Colon (tissue), 2 donors: ENCODE measurements at regions not wholly inside any gene's neighbourhood (a gene's known extent, or its start where the extent isn't known, plus 50 kb on each side); places are given as distances from the start of the nearest gene placed in this dataset.
A peak's percentile ranks its signal among the peaks of the same experiment; 100 is the strongest.

Experiments used
- FAIRE-seq: peaks from 2 replicates; lab custom pipeline; 2012; peaks lifted over from hg19 to GRCh38; lab: Jason Lieb, UNC
- donor health status: control.
- donor health status: control.

DNA sequence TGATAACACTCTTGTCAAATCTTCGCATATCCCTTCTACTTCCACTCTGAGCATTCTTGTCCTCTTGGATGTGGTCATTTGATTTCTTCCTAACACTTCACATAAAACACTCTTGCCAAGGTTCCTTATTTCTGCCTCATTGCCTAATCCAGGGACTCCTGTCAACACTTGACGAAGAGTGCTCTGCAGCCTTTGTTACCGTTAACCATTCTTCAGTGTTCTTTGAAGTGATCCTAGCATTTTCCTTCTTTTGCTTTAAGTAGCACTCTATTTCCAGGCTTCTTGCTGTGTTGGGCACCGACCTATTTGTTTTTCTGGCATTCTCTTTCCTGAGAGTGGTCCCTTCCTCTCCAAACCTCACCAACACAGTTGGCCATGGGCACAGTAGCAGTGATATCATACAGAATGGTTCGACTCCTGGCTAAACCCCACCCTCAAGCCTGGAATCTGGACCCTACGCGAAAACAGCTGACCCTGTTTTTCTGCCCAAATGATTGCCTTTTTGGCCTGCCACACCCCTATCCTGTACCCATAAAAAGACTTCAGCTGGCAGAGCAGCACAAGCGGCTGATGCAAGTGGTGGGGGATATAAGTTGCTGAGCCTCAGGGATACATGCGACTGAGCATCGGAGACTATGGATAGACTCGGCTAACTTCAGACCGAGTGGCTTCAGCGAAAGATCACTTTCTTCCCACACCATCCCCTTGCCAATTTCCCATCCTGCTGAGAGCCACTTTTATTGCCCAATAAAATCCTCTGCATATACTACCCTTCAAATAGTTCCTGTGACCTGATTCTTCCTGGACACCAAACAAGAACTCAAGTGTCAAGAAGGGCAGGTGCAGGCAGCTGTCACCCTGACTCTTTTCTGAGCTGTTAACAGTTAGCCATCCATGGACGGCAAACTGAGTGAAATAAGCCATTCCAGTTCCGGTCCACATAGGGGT is 820.6 kb downstream of the CCSER2 start:
- FAIRE-seq = no peak

DNA sequence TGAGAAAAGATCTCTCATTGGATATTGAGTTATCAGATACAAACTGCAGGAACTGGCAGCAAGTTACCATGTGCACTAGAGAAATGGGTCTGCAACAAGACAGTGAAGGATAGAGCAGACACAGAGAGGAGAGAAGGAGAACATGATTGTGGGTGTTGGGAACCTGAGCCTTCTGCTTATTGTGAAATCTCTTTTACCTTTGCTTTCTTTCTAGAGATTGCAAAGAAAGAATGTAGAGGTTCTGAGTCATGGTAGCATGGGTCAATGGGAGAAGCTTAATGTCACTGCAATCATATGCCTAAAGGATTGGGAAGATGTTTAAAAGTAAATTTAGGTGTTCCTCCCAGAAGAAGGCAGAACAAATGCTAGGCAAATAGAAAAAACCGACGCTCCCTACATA is 821.4 kb downstream of the CCSER2 start:
- no peak for FAIRE-seq

DNA sequence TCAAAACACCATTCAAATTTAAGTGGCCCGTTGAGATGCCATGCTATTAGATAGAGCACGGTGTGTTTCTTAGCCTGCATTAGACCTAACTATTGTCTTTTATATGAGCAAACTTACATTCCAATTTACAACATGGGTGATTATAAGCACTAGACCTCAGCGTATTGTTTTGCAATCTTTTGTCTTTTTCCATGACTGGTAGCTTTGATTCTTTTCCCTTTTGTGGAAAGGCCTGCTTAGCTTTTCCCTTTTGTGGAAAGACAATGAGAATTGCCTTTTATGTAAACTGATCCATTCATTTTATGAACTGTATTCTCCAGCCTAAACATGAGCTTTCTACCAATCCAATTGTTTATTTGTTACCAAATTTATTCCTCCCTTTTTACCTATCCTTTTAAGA is 823.1 kb downstream of the CCSER2 start:
- no peak for FAIRE-seq

DNA sequence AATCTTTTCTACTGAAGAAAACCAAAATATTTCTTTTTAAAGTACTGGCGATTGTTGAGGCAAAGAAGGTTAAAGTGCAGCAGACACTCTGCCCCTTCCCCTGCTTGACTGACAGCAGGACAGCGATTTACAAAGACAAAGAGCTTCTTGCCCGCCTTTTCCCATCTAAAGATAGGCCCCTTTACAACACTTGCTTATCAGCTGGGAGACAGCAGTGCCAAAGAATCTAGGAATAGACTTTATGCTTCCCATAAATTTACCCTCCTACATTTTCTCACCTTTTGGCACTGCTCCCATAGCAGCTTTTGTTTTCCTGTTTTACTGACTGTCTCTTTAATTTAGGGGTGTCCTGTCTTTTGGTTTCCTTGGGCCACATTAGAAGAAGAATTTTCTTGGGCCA is 824.1 kb downstream of the CCSER2 start:
- no peak for FAIRE-seq

DNA sequence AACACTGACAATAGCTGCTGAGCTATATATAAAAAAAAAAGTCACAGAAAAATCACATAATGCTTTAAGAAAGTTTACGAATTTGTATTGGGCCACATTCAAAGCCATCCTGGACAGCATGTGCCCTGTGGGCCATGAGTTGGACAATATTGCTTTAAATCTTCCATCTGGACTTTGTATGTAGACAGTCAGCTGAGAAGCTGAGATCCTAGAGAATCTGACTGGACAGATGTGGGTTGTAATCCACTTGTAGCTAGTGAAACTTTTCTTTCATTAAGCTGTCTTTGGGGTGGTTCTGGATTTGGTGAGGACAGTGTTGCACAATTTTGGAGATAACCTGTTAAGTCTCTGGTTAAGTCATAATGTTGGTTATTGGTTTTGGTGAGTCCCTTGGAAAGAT is 824.5 kb downstream of the CCSER2 start:
- no peak for FAIRE-seq

DNA sequence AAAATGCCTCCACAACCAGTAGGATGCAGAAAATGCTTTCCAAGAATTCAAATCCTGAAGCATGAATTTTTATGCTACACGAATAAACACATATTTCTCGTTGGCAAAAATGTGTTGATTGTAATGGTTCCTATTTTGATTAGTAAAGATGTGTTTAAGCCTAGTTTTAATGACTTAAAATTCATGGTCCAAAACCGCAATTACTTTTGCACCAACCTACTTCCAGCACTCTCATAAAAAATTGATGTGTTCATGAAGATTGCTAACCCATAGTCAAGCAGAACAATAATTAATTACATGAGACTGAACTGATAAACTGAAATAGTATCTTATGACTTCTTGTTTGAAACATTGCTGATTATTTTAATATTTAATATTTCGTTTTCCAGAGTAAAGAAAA is 828.8 kb downstream of the CCSER2 start:
- FAIRE-seq = no peak

DNA sequence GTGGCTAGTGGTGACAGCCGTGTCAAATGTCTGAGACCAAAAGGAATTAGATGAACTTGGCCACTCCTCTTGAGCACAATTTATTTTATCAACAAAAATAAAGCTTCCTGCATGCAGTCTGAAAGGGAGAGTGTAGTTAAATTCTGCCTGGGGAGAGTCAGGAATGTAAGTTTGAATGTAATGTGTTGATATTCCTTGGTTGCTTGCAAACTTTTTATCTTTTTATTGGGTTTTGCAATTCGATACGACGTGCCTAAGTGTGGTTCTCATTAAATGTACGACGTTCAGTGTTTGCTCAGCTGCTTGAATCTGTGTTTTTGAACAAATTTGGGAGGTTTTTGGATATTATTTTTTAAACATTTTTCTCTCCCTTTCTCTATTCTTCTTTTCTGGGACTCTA is 839.9 kb downstream of the CCSER2 start:
- FAIRE-seq = no peak

DNA sequence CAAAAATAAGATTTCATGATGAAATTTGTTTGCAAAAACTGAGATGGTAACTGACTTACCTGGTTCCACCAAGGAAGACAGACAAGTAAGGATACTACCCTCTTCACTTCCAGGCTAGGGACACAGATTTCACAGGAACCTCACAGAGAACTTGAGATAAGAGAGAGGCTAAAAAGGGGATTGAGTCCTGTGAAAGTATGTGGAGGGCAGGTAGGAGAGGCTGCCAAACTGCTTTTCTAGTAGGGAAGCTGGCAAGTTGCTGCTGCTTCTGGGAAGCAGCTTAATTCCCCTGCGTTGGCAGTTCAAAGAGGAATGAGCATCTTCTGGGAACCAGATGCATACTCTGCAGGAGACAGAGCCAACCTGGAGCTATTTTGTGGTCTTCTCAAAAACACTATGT is 841.6 kb downstream of the CCSER2 start:
- FAIRE-seq = no peak

DNA sequence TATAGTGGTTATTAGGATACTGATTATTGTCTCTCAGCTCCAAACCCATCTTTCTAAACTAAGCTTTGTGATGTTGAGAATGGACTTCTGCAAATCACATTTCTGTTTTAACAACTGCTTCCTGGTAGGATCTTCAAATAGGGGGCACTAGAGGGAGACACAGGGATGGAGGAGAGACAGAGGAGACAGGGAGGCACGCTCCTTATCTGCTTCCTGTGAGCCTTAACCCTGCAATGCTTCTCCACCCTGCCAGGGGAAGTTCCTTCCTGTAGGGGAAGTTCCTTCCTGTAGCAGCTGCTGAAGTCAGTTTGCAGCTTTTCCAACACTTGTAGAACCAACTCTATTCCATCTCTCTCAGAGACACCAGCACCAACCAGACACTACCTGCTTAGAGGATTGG is 847.2 kb downstream of the CCSER2 start:
- FAIRE-seq = no peak

DNA sequence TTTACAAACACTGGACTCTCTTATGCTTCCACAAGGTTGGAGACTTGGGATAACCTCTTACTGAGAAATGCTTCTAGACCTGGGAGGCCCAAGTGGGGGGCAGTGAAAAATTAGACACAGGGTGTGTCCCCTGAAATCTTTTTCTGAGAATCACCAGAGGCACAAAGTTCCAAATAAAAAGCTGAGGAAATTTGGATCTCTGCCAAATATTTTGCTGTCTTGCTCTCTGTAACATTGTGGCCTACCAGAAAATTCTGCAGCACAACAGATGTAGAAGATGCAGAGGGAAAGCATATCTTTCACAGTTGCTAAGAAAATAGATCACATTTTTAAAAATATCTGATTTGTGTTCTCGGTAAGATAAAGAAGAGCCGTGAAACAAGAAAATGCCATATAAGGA is 849.4 kb downstream of the CCSER2 start:
- no peak for FAIRE-seq

DNA sequence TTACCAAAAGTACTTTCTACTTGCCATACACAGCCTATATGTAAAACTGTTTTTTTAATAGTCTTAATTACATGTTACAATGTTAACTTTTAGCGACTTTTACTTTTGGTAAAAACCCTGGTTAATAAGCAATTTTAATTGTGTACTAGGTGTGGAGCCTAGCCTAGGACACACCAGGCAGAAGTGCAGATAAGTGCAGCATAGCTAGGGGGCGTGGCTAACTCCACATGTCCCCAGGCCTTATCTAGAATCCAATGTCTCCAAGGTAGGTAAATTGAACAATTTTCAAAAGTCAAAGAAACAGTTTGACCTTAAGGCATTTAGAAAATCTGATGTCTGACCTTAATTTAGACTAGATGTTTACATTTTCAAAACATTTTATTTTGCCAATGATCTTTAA is 858.7 kb downstream of the CCSER2 start:
- peak; percentile 66 for FAIRE-seq

DNA sequence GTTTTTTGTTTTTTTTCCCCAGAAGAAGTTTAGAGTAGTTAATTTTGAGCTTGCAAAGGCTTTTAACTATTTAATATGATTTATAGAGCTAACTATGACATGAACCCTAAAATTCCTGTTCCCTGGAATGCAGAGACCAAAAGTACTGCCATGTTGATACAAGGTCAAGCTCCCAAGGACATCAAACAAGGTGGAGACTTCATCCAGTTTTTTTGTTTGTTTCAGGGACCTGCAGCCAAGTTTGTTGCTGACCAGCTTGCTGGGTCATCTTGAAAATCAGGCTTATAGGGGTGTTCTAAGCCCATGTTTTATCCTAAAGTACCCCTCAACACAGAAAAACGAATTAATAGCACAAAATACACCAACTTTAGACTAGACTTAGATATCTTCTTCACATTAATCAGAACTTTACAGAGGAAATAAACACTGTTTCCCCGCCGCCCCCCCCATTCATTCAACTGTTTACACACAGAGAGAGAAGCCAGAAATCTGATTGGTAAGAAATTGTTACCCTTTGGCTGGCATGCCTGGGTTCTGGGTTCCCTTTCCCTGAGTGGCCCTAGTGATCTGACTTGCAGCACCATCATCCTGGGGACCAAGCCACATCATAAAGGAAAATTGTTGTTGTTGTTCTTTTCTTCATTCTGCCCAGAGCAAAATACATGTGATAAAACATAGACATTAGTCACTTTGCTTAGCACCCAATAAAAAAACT is 860.5 kb downstream of the CCSER2 start:
- no peak for FAIRE-seq

DNA sequence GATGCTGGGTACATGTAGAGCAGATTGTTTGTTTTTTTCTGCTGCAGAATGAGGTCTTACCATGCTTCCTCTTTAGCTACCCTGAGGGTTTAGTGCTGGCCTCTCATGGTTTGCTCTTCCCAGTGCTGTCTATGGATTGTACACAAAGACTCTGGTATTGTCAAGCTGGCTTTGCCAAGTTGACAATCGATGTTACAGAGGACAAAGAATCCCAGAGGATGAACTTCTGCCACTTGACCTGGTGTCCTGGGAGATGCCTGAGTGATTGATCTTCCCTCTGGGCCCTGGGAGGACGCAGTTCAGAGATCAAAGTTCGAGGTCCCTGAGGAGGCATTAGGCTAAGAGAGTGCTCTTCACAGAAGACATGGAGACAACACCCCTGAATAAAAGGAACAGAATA is 865.4 kb downstream of the CCSER2 start:
- FAIRE-seq = no peak

DNA sequence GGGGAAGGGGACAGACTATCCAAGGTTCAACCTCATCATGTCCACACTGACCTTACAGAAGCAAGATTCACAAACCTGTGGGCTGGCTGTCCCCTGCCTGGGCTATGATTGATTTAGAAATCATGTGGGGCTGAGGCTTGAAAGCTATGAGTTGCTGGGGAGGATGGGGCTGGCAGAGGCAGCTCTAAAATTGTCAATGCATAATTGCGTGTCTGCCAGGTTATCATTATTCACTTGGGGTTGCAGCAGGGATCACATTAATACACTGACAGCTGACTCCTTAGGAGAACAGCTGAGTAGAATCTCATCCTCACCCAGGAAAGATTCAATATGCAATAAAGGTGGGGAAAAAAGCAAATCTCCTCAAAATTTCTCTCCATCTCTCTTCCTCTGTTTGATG is 866.3 kb downstream of the CCSER2 start:
- no peak for FAIRE-seq

DNA sequence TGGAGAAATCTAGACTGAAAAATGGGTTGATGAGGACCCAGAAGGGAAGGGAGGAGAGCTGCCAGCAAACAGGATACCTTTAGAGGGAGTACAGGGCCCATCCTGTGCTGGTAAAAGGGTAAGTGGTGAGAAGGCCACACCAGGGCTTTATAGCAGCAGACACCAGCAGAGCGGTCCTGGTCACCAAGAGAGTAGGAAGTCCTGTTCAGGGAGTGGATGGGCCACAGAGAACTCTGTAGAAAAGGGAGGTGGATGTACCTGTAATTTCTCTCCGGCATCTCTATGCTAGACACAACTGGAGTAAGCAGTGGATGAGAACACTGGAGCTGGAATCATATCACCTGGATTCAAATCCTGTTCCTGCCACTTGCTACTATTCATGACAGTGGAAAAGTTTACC is 867.2 kb downstream of the CCSER2 start:
- no peak for FAIRE-seq

DNA sequence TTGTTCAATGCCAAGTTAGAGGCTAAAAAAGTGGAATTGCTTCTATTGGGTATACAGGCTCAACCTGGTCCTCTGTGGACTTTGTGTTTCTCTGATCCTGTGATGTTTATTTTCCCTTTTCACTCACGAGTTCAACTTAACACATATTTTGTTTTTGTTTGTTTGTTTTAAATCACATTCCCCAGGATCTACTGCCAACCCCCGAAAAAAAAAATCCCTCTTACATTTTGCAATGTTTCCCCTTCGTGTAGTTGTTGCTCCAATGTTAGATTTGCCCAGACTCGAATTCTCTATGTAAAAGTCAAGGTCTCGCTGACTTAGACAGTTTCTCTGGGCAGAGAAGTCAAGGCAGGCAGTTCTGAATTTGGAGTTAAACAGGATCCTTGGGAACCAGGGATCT is 876.4 kb downstream of the CCSER2 start:
- no peak for FAIRE-seq

DNA sequence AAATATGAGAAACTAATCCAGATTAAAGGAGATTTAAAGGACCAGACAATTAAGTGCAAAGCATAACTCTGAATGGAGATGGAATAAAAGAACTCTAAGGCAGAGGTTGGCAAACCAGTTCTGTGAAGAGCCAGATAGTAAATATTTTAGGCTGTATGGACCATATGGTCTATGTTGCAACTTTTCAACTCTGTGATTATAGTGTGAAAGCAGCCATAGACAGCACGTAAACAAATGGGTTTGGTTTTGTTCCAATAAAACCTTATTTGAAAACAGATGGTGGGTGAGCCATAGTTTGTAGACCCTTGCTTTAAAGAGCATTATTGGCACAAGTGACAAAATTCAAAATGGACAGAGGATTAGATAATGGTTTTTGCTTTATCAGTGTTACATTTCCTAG is 884.1 kb downstream of the CCSER2 start:
- FAIRE-seq = no peak

DNA sequence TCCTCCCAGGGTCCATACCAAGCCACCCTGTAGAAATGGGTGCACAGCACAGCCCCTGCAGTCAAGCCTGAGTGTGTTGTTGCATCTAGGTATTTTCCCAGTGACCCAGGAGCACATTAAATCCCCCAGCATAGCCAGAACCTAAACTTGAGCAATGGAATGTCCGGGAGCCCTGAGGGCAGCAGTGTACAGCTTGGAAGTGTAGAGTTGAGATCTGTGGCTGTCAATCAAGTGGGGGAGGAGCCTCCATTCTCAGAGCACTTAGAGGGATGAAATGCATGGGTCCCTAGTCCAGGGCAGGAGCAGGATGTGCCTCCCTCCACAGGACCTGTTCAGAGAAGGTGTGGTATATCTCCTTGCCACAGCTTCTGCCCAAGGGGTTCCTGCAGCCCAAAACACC is 885.1 kb downstream of the CCSER2 start:
- no peak for FAIRE-seq

DNA sequence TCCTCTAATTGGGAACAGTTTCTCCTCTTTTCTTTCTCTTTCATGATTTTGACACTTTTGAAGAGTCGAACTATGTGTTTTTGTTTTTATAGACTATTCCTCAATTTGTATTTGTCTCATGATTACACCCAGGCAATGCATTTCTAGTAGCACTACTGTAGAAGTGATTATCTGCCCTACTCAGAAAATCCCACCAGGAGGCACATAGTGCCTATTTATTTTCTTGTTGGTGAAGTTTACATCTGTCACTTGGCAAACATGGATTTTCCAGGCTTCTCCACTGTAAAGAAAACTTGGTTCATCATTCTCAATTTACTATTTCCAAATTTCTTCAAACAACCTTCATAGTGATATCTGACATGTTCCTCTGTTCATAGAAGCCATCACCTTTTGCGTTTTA is 893.9 kb downstream of the CCSER2 start:
- no peak for FAIRE-seq

DNA sequence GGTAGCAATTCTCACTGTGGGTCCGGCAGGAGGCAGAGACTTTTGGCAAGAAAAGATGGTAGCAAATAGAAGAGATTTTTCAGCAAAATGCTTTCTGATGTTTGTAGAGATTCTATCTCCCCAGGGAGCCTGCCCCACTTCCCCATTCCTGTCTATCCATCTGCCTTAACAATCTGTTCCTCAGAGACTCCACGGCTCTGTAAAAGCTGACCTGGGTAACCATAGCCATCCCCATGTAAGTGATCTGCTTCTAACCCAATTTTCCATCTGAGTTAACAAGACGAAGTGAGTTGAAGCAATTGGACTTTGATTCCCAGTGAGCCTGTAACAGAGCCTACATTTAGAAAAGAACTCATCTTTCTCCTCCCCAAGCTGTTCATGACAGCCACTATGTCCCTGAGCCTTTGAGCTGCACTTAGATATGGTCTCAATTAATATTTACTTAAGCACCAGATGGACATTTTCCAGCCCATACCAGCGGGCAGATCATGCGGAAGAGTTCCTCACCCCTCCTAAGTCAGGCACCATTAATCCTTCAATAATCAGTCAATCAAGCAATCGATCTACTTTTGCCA is 896.1 kb downstream of the CCSER2 start:
- no peak for FAIRE-seq

DNA sequence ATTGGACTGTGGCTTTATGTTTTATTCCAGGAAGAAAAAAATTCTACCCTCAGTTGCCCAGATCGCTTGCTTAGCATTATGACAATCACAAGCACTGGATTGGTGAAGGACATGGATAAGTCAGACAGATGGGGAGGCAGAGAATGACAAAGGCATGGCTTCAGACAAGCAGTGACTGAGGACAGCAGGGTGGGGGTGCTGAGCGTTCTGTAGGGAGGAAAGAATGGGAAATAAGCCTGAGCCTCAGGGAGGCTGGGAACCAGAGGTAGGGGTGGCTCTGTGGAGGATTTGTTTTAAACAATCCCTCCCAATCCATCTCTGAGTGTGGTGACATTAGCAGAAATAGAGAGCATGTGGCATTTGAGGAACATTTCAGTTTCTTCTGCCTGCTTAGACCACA is 896.9 kb downstream of the CCSER2 start:
- no peak for FAIRE-seq

DNA sequence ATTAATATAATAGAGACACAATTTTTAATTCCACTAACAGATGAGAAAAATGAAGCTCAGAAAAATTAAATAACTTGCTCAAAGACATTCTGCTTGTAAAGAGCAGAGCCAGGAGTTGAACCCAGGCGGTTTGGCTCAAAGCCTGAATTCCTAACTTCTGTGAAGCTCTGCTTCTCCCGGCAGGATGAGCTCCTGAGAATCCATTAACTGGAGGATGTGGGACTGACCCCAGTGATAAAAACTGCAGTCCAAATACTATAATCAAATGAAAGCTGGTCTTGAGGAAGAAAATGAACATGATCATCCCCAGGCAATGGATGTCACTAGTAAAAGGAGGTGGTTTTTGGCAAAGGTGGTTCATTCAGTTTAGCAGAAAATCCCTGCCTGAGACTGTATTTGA is 898.2 kb downstream of the CCSER2 start:
- no peak for FAIRE-seq

DNA sequence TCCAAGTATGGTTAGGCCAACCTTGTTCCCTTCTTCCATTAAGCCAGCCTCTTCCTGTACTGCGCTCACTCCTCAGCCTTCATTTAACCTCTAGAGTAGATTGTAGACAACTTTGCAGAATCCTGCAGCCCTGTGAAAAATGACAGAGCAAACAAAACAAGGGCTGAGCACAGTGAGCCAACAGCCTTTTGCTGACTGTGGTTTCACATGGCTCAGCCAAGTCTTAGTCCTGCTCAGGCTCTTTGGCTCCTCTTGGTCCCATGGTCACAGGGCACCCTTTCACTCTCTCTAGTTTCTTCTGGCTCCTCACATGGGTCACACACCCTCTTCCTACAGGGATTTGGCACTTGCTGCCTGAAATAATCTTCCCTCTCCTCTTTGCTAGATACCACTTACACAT is 900.3 kb downstream of the CCSER2 start:
- FAIRE-seq = no peak
